ENCODE measurements at regions not wholly inside any gene's neighbourhood (a gene's known extent, or its start where the extent isn't known, plus 50 kb on each side); places are given as distances from the start of the nearest gene placed in this dataset.

GRCh38 chr20:29689411-29690225 lies 1567.8 kb upstream of the DEFB115 start:
- no peaks in the 10 kb centered on the region for H3K9me3 ChIP-seq
- H3K27ac ChIP-seq (ENCODE audit: low read depth in 2 of 2, low read length in 1 of 2), result no peak overlapping the region
- H3K4me3 ChIP-seq (ENCODE audit: low read depth in 2 of 2, low read length in 1 of 2), result peak overlapping the region; percentile 43 to 54
- H2AFZ ChIP-seq (ENCODE audit: low read depth), result peak overlapping the region; percentile 86
- ChIA-PET CTCF (no interaction called here), POLR2A (no interaction called here)
- H3F3A ChIP-seq (replicated peaks; ENCODE audit: insufficient read depth), result no peaks in the 10 kb centered on the region
- no peaks in the 10 kb centered on the region for H3K27me3 ChIP-seq (ENCODE audit: insufficient read depth)
- H3K4me1 ChIP-seq (ENCODE audit: control insufficient read depth in 1 of 2, insufficient read depth in 2 of 2, low read depth in 1 of 2, low read length in 1 of 2), result peaks cover 0 to 2% of the 10 kb centered on the region in 2 experiments; a peak in 1 of 4 replicates
- H3K9me2 ChIP-seq, result no peaks in the 10 kb centered on the region
- no peaks in the 10 kb centered on the region for H3K36me3 ChIP-seq (replicated peaks in 1 of 2; ENCODE audit: control insufficient read depth in 1 of 2, insufficient read depth in 2 of 2, low read length in 1 of 2)
- 0 out of 2 replicates have a peak overlapping the region, but pooled peaks have one; percentile 31 for H3K9ac ChIP-seq
- no peaks in the 10 kb centered on the region for H3K79me2 ChIP-seq (ENCODE audit: insufficient read depth)
- WGBS (ENCODE audit: low lambda C conversion rate), result 25% methylated on average over 27 of the region's 48 CpGs
- TF ChIP-seq, protein P1, sequence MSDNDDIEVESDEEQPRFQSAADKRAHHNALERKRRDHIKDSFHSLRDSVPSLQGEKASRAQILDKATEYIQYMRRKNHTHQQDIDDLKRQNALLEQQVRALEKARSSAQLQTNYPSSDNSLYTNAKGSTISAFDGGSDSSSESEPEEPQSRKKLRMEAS (IDR thresholded peaks at IDR 0.05; ENCODE audit: low read depth), result peak; percentile 81; the same call in 1 of the 2 replicates
- no peak for TF ChIP-seq MEF2A (IDR thresholded peaks at IDR 0.05; ENCODE audit: borderline replicate concordance, low read depth)
- peak; percentile 79 for TF ChIP-seq NRF1 (IDR thresholded peaks at IDR 0.05; ENCODE audit: low read depth, low read length)
- no peaks in the 10 kb centered on the region for H4K20me1 ChIP-seq (ENCODE audit: insufficient read depth)
- peak overlapping the region; percentile 71 for H3K4me2 ChIP-seq
- DNase-seq, result peak; percentile 82

GRCh38 chr20:29690274-29690673 lies 1567.2 kb upstream of the DEFB115 start:
- CTCF ChIA-PET, result no interaction called here
- POLR2A ChIA-PET, result no interaction called here

More at GRCh38 chr20:29690274-29690673, 1567.2 kb upstream of the DEFB115 start:
- TF ChIP-seq MXI1 (IDR thresholded peaks at IDR 0.05; ENCODE audit: low read depth, low read length), result no peak
- no peak for TF ChIP-seq ELF1 (IDR thresholded peaks at IDR 0.05)
- TF ChIP-seq SMC3 (IDR thresholded peaks at IDR 0.05; ENCODE audit: low read depth, low read length), result no peak
- no peak for TF ChIP-seq YY1 (IDR thresholded peaks at IDR 0.05; ENCODE audit: low read depth)
- TF ChIP-seq POLR2AphosphoS5 (IDR thresholded peaks at IDR 0.05; ENCODE audit: low read depth, low read length), result no peak
- TF ChIP-seq MEF2A (IDR thresholded peaks at IDR 0.05; ENCODE audit: borderline replicate concordance, low read depth), result no peak
- TF ChIP-seq, protein P1 (IDR thresholded peaks at IDR 0.05; ENCODE audit: low read depth), result no peak
- no peak for TF ChIP-seq FOXM1 (IDR thresholded peaks at IDR 0.05; ENCODE audit: low read depth)
- TF ChIP-seq SIN3A (IDR thresholded peaks at IDR 0.05; ENCODE audit: borderline replicate concordance, low read depth, low read length), result no peak
- TF ChIP-seq, protein P2, sequence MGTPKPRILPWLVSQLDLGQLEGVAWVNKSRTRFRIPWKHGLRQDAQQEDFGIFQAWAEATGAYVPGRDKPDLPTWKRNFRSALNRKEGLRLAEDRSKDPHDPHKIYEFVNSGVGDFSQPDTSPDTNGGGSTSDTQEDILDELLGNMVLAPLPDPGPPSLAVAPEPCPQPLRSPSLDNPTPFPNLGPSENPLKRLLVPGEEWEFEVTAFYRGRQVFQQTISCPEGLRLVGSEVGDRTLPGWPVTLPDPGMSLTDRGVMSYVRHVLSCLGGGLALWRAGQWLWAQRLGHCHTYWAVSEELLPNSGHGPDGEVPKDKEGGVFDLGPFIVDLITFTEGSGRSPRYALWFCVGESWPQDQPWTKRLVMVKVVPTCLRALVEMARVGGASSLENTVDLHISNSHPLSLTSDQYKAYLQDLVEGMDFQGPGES (IDR thresholded peaks at IDR 0.05; ENCODE audit: low read depth, low read length), result no peak
- Histone ChIP-seq H4K20me1 (ENCODE audit: insufficient read depth) (no peaks in the 10 kb centered on the region), H3K9me3 (no peaks in the 10 kb centered on the region), H3K4me1 (ENCODE audit: control insufficient read depth in 1 of 2, insufficient read depth in 2 of 2, low read depth in 1 of 2, low read length in 1 of 2) (peaks cover 0 to 2% of the 10 kb centered on the region in 2 experiments; a peak in 1 of 4 replicates), H3K4me2 (no peak overlapping the region), H3K4me3 (ENCODE audit: low read depth in 2 of 2, low read length in 1 of 2) (no peak overlapping the region; a peak in 1 of 4 replicates), H3K27me3 (ENCODE audit: insufficient read depth) (no peaks in the 10 kb centered on the region), H3K36me3 (replicated peaks in 1 of 2; ENCODE audit: control insufficient read depth in 1 of 2, insufficient read depth in 2 of 2, low read length in 1 of 2) (no peaks in the 10 kb centered on the region), H3F3A (replicated peaks; ENCODE audit: insufficient read depth) (no peaks in the 10 kb centered on the region), H3K27ac (ENCODE audit: low read depth in 2 of 2, low read length in 1 of 2) (no peak overlapping the region), H3K9me2 (no peaks in the 10 kb centered on the region), H3K9ac (no peak overlapping the region), H2AFZ (ENCODE audit: low read depth) (no peak overlapping the region), H3K79me2 (ENCODE audit: insufficient read depth) (no peaks in the 10 kb centered on the region)
- DNase-seq, result no peak
- WGBS (ENCODE audit: low lambda C conversion rate), result 93% methylated on average over 17 of the region's 19 CpGs
